K562 (cell line): ENCODE measurements at regions not wholly inside any gene's neighbourhood (a gene's known extent, or its start where the extent isn't known, plus 50 kb on each side); places are given as distances from the start of the nearest gene placed in this dataset.

Source experiments
- ATAC-seq: fragments of 200-7000 bp; cut with Tn5 transposase; 3 replicates; pipeline ENCODE4 v1.9.1; 2020; ENCODE audit warnings: moderate library complexity
- BruUV-seq: library from RNA; stranded (reverse); fragments of 400-500 nt; replicated peaks from 2 replicates; lab custom pipeline; 2021; lab: Mats Ljungman, UMichigan
- CTCF ChIA-PET: fragments of 300-600 bp; formaldehyde crosslinking; extraction: SDS; loops from one replicate; lab custom pipeline; 2021; ENCODE audit warnings: low intra/inter-chr PET ratio; lab: Yijun Ruan, JAX
- POLR2A ChIA-PET: fragments of 300-600, 350-650 bp; sonication (Branson Sonifier 250); formaldehyde crosslinking; extraction: SDS; loops from one replicate; lab custom pipeline; 2021; ENCODE audit warnings: antibody characterized with exemption, inconsistent platforms; lab: Yijun Ruan, JAX
- DNase-seq, 4 experiments: peaks; one replicate each; pipeline versions ENCODE4 v3.0.0 to v3.0.0-alpha.2; 2011 to 2018; ENCODE audit warnings: low spot score in 3 of 4, mixed read lengths in 3 of 4; ENCODE audit errors: extremely low read depth in 1 of 4
- FAIRE-seq: peaks from 2 replicates; lab custom pipeline; 2011; peaks lifted over from hg19 to GRCh38; lab: Jason Lieb, UNC
- H2AFZ ChIP-seq: 2 replicates; pipeline ENCODE4 v1.6.0; 2011; ENCODE audit warnings: low read depth, low read length, control low read depth, inconsistent platforms
- H3K27ac ChIP-seq: fragments of 200-600 bp; 3 replicates; pipeline ENCODE4 v1.8.0; 2011; ENCODE audit warnings: low read depth, mild to moderate bottlenecking, control low read depth, inconsistent platforms, low read length, moderate library complexity, mixed read lengths; ENCODE audit errors: extremely low read depth
- H3K27me3 ChIP-seq, 2 experiments: fragments of 300-600 bp in 1 of 2; 2 replicates in 1 of 2; 3 replicates in 1 of 2; pipeline versions ENCODE4 v1.6.0 to v1.8.0; 2011; ENCODE audit warnings: inconsistent platforms in 2 of 2, low read length in 2 of 2, mild to moderate bottlenecking in 1 of 2, mixed read lengths in 1 of 2, moderate library complexity in 1 of 2; ENCODE audit not compliant: control insufficient read depth in 2 of 2, insufficient read depth in 2 of 2
- H3K36me3 ChIP-seq: fragments of 300-600 bp; 3 replicates; pipeline ENCODE4 v1.8.0; 2011; ENCODE audit warnings: mild to moderate bottlenecking, low read length, inconsistent platforms; ENCODE audit not compliant: control insufficient read depth, insufficient read depth
- H3K4me1 ChIP-seq, 2 experiments: fragments of 200-600 bp in 1 of 2; replicated peaks in 1 of 2; 2 replicates in 1 of 2; 3 replicates in 1 of 2; pipeline versions ENCODE4 v1.5.1 to v1.8.0; 2011; ENCODE audit warnings: inconsistent platforms in 2 of 2, low read length in 2 of 2, mild to moderate bottlenecking in 1 of 2, mixed read lengths in 1 of 2, moderate library complexity in 1 of 2; ENCODE audit not compliant: control insufficient read depth in 2 of 2, insufficient read depth in 2 of 2
- H3K4me2 ChIP-seq: 2 replicates; pipeline ENCODE4 v1.6.1; 2011; ENCODE audit warnings: low read length, control low read depth, inconsistent platforms, mixed read lengths; ENCODE audit not compliant: insufficient read depth
- H3K4me3 ChIP-seq: fragments of 200-600 bp; sonication (generic), shearing (Covaris generic); 2 replicates; pipeline ENCODE4 v1.5.1; 2016; ENCODE audit warnings: control low read depth, inconsistent platforms
- H3K79me2 ChIP-seq: fragments of 200-600 bp; 3 replicates; pipeline ENCODE4 v1.8.0; 2011; ENCODE audit warnings: low read length, inconsistent platforms; ENCODE audit not compliant: control insufficient read depth, insufficient read depth
- H3K9ac ChIP-seq, 2 experiments: 2 replicates each; pipeline versions ENCODE4 v1.6.0 to v1.6.1; 2011; ENCODE audit warnings: low read depth in 2 of 2, low read length in 2 of 2, control low read depth in 1 of 2, inconsistent platforms in 1 of 2, mild to moderate bottlenecking in 1 of 2, mixed read lengths in 1 of 2; ENCODE audit not compliant: insufficient read depth in 1 of 2
- H3K9me1 ChIP-seq: one replicate; pipeline ENCODE4 v1.6.0; 2011; ENCODE audit warnings: inconsistent platforms, mild to moderate bottlenecking, low read length, moderate library complexity; ENCODE audit not compliant: control insufficient read depth, insufficient read depth
- H3K9me3 ChIP-seq: replicated peaks from 2 replicates; pipeline ENCODE4 v1.5.1; 2011; ENCODE audit warnings: low read depth, low read length, inconsistent platforms; ENCODE audit not compliant: control insufficient read depth, insufficient read depth
- H4K20me1 ChIP-seq: replicated peaks from 2 replicates; pipeline ENCODE4 v1.6.1; 2011; ENCODE audit warnings: low read length, inconsistent platforms, mixed read lengths; ENCODE audit not compliant: control insufficient read depth, insufficient read depth
- EP400 ChIP-seq: fragments of 450-650 bp; IDR thresholded peaks from 2 replicates; pipeline ENCODE4 v1.6.1; 2017; ENCODE audit warnings: antibody characterized with exemption, mild to moderate bottlenecking, moderate library complexity
- KDM5B ChIP-seq: fragments of 200-600 bp; sonication (generic); IDR thresholded peaks from 2 replicates; pipeline ENCODE4 v1.6.1; 2012; ENCODE audit warnings: low read depth, mild to moderate bottlenecking, moderate library complexity, low read length, control low read depth, inconsistent platforms; ENCODE audit not compliant: insufficient replicate concordance
- MCM7 ChIP-seq, 2 experiments: fragments of 450-650 bp; IDR thresholded peaks; 2 replicates each; pipeline ENCODE4 v1.6.1; 2016 to 2018
- MECOM ChIP-seq: fragments of 250-450 bp; sonication (Bioruptor Pico); IDR thresholded peaks from 2 replicates; pipeline ENCODE4 v1.8.0; 2022; ENCODE audit warnings: inconsistent platforms
- MED1 ChIP-seq: sonication (generic); formaldehyde crosslinking; IDR thresholded peaks from 2 replicates; pipeline ENCODE4 v1.8.1; 2023; ENCODE audit warnings: missing genetic modification reagents, borderline replicate concordance
- MEF2A ChIP-seq: IDR thresholded peaks from 2 replicates; pipeline ENCODE4 v1.6.1; 2011; ENCODE audit warnings: low read depth, mild to moderate bottlenecking, low read length, moderate library complexity; ENCODE audit not compliant: control insufficient read depth
- MTA1 ChIP-seq: fragments of 450-650 bp; IDR thresholded peaks from 2 replicates; pipeline ENCODE4 v1.6.1; 2017; ENCODE audit warnings: borderline replicate concordance
- NONO ChIP-seq, 2 experiments: fragments of 200-400 bp in 1 of 2; fragments of 450-650 bp in 1 of 2; formaldehyde crosslinking in 1 of 2; IDR thresholded peaks; 2 replicates each; pipeline ENCODE4 v1.6.1; 2017; ENCODE audit warnings: low read depth in 2 of 2, mild to moderate bottlenecking in 2 of 2, moderate library complexity in 2 of 2, low read length in 1 of 2
- POLR2AphosphoS2 ChIP-seq: IDR thresholded peaks from 2 replicates; pipeline ENCODE4 v1.6.1; 2012; ENCODE audit warnings: low read length, improper control_type of control experiment
- RFX1 ChIP-seq: fragments of 450-650 bp; IDR thresholded peaks from 2 replicates; pipeline ENCODE4 v1.6.1; 2016; ENCODE audit warnings: mild to moderate bottlenecking, moderate library complexity
- SIRT6 ChIP-seq: IDR thresholded peaks from one replicate; pipeline ENCODE4 v1.6.1; 2012; ENCODE audit warnings: low read depth, mild to moderate bottlenecking, control low read depth, inconsistent platforms, low read length, moderate library complexity
- SRSF1 ChIP-seq: fragments of 200-400 bp; formaldehyde crosslinking; IDR thresholded peaks from 2 replicates; pipeline ENCODE4 v1.6.1; 2017; ENCODE audit warnings: mild to moderate bottlenecking, low read depth, low read length, moderate library complexity
- ZBTB49 ChIP-seq: sonication (generic); formaldehyde crosslinking; IDR thresholded peaks from 2 replicates; pipeline ENCODE4 v1.8.0; 2022; ENCODE audit warnings: missing genetic modification reagents, mild to moderate bottlenecking, borderline replicate concordance
- ZNF609 ChIP-seq: sonication (generic); formaldehyde crosslinking; IDR thresholded peaks from 2 replicates; pipeline ENCODE4 v1.8.1; 2023; ENCODE audit warnings: missing genetic modification reagents, mild to moderate bottlenecking, borderline replicate concordance
- ZNF75A ChIP-seq: fragments of 450-650 bp; formaldehyde crosslinking; IDR thresholded peaks from 2 replicates; pipeline ENCODE4 v1.4.0; 2020; ENCODE audit warnings: mild to moderate bottlenecking
- WGBS: fragments of 100-300 bp; shearing (Covaris generic); methylation state at CpG from one replicate; pipeline ENCODE4 v1.1.6; 2016; ENCODE audit warnings: low coverage, mixed read lengths; ENCODE audit not compliant: insufficient coverage; ENCODE audit errors: missing lambda C conversion rate; 5-methylcytosine and 5-hydroxymethylcytosine counted together
- in situ Hi-C: fragments of 300-500 bp; cut with MboI; formaldehyde crosslinking; loops from 4 replicates; pipeline ENCODE4 v1.15.0; 2018; ENCODE audit warnings: inconsistent platforms, mixed read lengths
- intact Hi-C: fragments of 100-400 bp; cut with micrococcal nuclease; formaldehyde crosslinking; loops from 2 replicates; pipeline ENCODE4 v1.14.2; 2022

DNA sequence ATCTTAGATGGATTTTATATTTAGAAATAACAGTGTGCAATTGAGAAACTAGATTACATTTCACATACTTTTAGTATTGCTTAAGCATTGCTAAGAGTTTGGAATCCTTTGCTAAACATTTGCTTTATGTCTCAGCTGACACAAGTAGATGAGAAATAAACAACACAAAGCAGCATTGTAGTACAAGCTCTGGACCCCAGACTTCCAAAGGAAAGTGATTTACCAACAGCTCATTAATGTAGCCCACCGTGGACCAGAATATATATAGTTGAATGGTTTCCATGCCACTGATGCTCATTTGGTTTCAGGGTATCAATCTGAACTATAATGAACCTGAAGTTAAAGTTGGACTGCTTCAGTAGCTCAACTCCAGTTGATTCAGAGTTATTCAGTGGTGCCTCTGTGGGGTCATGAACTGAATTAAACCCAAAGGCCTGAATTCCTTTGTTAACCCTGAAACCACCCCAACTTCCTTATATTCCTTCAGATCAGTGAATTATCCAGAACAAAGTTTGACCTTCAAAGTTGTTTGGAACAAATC lies 132.1 kb upstream of the NEIL3 start (continued):
- TF ChIP-seq ZBTB49 (CRISPR knock-in tag) = no peak
- TF ChIP-seq RFX1 = no peak
- no peak for TF ChIP-seq MTA1

DNA sequence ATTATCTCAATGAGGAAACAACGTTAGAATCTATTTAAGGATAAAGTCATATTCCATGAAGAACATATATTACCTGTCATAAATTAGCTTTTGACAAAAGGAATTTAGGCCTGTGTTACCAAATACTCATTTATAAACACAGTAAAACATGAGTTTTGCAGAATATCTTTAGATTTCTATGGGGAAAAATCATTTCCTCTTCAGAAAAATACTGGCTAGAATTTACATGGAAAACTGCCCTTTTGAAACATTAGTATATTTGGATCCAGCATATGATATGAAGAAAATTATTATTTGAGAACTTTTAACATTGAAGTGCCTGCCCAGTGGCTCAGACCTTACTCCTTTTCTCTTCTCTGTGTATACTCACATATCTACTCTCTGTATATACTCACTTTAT lies 131.4 kb upstream of the NEIL3 start:
- CTCF ChIA-PET = no interaction called here
- H3K4me3 ChIP-seq = no peak overlapping the region
- BruUV-seq = no TSS peak
- TF ChIP-seq EP400 (no peak), SRSF1 (no peak), MED1 (CRISPR knock-in tag) (no peak), NONO (IDR thresholded peaks at IDR 0.05; ENCODE audit: low read depth in 2 of 2, low read length in 1 of 2) (no peak), KDM5B (no peak), ZNF75A (CRISPR knock-in tag) (no peak), SIRT6 (no peak), MCM7 (IDR thresholded peaks at IDR 0.05) (no peak), POLR2AphosphoS2 (no peak), ZNF609 (CRISPR knock-in tag) (no peak), MEF2A (no peak), MECOM (CRISPR knock-in tag) (no peak)

More for the DNA sequence above, 131.4 kb upstream of the NEIL3 start:
- no peak for DNase-seq
- Histone ChIP-seq H3K27ac (no peak overlapping the region), H3K9me3 (no peaks in the 10 kb centered on the region), H3K9ac (no peak overlapping the region), H2AFZ (no peak overlapping the region), H3K36me3 (no peaks in the 10 kb centered on the region), H3K4me1 (no peaks in the 10 kb centered on the region), H3K79me2 (no peaks in the 10 kb centered on the region), H3K9me1 (no peaks in the 10 kb centered on the region), H3K27me3 (no peaks in the 10 kb centered on the region), H3K4me2 (no peak overlapping the region), H4K20me1 (no peaks in the 10 kb centered on the region)
- intact Hi-C loops (no loop called here), in situ Hi-C loops (no loop called here)
- FAIRE-seq = no peak
- ATAC-seq = no peak
- POLR2A ChIA-PET = no interaction called here
- 0% methylated on average over 1 of the region's 1 CpG for WGBS
